ENCODE measurements at regions not wholly inside any gene's neighbourhood (a gene's known extent, or its start where the extent isn't known, plus 50 kb on each side); places are given as distances from the start of the nearest gene placed in this dataset.
"Not testable (repeated sequence)": the region's sequence is repeated elsewhere in the genome, so short reads cannot be mapped to it uniquely, and the experiment has no call there.

DNA sequence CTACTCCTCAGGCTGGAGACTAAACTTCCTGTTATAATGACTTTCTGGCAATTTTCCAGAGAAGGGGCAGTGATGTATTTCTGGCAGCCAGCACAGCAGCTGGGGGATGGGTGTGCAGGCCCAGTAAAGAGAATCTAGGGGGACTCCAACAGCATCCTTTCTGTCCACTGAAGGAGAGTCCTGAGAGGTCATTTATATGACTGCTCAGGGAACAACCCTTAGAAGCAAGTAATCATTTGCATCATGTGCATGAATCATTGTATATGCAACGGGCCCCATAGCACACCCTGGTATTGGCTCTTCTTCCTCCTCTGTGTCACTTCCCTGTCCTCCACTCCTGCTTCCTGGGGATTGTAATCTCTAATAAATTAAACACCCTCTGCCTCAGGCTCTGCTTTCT, 493.8 kb downstream of the RPS29 start:
- no peak for DNase-seq

DNA sequence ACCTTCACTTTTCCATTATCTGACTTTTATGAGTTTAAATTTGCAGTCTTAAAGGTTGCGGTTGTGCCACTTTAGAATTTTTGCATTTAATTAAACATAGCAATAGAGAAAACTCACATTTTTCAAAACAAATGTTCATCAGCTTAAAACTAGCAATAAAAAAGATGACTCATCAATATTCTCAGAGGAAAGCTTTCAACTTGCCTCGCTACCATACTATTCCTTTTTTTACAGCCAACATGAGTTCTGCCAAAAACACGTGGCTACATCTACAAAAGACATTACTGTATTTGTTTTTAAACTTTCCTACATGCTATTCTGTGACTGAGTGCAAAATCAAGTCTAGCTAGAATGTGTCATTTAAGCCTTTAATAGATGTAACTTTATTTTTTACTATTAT, 497.1 kb downstream of the RPS29 start:
- no peak for DNase-seq

DNA sequence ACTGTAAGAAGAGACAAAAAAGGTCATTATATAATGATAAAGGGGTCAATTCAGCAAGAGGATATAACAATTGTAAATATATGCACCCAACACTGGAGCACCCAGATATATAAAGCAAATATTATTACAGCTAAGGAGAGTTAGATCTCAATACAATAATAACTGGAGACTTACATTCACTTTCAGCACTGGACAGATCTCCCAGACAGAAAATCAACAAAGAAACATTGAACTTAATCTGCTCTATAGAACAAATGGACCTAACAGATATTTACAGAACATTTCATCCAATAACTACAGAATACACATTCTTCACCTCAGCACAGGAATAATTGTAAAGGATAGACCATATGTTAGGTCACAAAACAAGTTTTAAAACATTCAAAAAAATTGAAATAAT, 512.9 kb downstream of the RPS29 start:
- DNase-seq: not testable (repeated sequence)

DNA sequence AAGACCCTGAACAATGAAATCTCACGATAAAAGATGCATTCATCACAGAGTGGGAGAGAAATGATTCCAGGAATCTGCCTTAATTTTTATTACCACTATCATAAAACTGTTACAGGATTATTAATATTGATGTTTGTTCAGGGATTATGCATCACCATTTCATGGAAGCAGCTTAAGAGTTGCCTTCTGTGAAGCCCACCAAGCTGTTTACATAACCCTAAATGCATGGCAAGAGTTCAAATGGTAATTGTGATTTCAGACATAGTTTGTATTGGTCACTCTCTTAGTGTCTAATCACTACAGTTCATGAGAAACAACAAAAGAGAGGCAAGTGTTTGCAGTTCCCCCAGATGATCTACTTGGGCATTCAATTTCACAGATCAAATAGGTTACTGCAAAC, 527.7 kb downstream of the RPS29 start:
- DNase-seq: no peak

- DNase-seq: no peak
Observed at GRCh38 chr14:49057838-49058510, 528.2 kb downstream of the RPS29 start.

DNA sequence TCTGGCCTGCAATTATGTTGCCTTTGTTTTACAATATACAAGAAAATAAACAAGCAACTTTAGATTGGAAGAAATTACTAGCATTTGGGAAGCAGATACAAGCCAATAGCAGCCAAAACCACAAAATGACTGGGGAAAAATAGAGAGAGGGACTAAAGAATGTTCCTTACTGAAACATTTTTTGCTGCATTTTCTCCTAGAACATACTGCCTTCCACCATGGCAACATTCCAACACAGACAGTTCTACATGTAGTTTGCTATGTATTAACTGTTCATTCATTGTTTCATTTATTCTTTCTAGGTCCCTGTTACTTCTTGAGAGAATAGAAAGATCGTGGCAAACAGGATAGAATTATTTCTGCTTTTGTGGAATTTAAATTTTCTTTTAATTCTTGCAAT, 530.2 kb downstream of the RPS29 start:
- no peak for DNase-seq

DNA sequence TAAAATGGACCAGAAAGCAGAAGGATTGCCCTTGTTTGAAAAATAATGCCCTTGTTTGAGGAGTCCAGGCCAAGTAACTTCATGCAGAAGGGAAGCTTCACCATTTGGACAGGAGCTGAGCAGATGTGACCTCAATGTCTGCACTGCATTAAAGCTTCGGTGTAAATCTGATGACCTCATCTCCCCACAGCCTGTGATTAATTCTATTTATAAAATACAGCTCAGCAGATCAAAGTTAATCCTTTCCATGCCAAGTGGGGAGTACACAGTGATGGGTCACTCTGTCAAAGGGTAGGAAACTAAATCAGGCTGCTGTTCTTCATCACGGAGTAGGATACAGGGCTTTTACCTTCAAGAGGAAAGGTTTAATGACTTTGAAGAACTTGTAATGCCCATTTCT, 533.7 kb downstream of the RPS29 start:
- no peak for DNase-seq

- no peak for DNase-seq
Observed at GRCh38 chr14:49051328-49052060, 534.7 kb downstream of the RPS29 start.

DNA sequence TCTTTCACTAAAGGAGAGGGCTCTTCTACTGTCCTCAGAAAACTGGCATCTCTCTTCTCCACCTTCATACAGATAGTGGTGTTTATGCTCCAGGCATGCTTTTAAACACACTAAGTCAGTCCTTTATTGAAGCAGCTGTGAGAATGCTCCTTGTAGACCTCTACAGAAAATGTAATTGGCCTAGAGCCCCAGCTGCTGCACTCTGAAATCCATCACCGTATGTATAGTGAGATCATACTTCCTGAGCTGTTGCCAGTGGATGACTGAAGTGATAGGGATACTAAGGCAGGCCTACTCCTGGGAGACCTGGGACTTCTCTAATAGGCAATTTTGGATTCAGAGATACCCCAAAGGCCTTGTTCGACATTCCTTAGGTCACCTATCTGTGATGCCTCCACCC, 535.4 kb downstream of the RPS29 start:
- no peak for DNase-seq

DNA sequence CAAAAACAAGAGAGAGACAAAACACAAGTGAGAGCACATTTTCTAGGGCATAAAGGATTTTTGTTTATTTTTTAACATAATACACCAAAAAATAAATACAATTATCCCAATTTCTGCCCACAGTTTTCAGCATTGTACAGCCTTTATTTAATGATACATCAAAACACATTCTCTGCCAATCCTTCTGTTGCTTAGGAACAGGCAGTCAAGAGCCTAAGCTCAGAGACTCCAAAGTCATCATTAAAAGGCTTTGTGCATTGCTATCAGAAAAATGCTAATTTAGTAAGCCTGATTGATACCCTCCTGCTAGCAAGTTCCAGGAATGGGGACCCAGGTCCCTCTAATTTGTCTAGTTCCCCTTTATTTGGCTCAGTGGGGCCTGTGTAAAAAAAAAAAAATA, 536.5 kb downstream of the RPS29 start:
- peak; percentile 9 for DNase-seq

- DNase-seq: no peak
Observed at GRCh38 chr14:49044981-49045380, 541.2 kb downstream of the RPS29 start.

DNA sequence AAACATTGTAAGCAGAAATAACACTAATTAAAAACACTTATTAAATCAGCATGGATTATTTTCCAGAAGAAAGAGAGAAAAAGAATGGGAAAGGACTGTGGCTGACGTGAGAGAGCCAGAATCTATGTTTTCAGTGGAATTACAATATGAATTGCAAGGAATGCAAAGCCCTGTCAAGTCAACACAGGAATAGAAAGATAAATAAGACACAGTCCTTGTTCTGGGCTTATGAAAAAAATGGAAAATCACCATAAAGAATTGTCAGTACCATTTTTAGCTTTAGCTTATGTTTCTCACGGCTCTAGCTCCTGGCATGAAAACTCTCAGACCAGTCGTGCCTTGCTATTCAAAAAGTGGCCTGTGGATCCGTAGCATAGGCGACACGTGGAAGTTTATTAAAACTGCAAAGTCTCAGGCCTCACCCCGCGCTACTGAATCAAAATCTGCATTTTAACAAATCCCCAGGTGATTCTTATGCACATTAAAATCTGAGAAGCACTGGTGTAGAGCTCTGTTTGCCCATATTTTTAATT, 549.1 kb downstream of the RPS29 start:
- no peak for DNase-seq

GRCh38 chr14:49036266-49036665, 549.9 kb downstream of the RPS29 start:
- no peak for DNase-seq

DNA sequence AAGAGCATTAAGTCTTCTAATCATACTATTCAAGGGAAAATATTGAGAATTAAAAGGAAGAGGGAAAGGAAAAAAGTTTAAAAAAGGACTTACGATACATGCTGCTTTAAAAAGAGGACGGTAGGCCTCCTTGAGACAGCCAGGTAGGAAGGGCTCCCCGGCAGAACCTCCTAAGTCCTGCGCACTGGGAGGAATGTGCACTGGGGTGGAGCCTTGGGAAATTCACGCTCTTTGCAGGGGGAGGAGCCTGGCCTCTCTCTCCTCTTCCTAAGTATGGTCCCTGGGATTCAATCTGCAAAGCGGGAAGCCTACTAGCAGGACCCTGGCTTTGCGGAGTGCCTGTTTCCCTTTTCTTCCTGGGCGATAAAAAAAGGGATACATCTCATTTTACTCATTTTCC, 553.0 kb downstream of the RPS29 start:
- DNase-seq: no peak

DNA sequence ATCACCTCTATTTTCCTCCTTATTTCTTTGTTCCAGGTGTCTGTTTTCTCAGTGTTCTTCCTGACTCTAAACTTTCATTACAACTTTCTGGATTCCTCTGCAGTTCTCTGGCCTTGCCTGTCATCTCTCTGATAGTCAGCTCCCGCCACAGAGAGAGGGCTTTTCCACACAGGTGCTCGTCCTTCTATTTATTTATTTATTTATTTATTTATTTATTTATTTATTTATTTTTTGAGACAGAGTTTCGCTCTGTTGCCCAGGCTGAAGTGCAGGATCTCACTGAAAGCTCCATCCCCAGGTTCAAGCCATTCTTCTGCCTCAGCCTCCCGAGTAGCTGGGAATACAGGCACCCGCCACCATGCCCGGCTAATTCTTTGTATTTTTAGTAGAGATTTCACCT, 554.5 kb downstream of the RPS29 start:
- not testable (repeated sequence) for DNase-seq

DNA sequence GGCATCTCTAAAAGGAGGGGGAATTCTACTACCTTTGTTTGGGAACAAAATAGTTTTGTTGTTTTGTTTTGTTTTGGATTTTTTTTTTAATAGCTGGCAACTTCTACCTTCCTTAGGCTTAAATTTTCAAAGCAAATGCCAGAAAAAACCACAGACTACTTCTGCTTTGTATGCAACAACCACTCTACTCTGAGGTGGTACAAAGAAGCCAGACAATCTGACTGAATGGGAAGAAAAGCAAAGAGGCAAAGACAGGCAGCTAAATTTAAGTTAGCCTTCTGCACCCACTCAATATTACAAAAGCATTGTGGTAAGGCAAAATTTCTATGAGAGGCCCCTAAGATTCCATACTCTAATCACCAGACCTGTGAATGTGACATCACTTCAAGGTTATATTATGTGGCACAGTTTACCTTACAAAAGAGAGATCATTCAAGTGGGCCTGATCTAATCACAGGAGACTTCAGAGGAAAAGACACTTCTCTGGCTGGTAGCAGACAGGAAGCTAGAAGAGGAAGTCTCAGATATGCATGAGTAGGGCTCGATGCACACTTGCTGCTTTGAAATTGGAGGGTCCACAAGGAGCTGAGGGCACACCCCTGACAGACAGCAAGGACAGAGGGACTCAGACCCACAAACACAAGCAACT, 566.6 kb downstream of the RPS29 start:
- DNase-seq: no peak

- no peak for DNase-seq
Observed at GRCh38 chr14:49017447-49017846, 568.7 kb downstream of the RPS29 start.

- DNase-seq: no peak
Observed at GRCh38 chr14:49016381-49016780, 569.8 kb downstream of the RPS29 start.

GRCh38 chr14:49014476-49014875, 571.7 kb downstream of the RPS29 start:
- DNase-seq: no peak

- no peak for DNase-seq
Observed at GRCh38 chr14:49008363-49008762, 577.8 kb downstream of the RPS29 start.

GRCh38 chr14:48991141-48991540, 595.0 kb downstream of the RPS29 start:
- DNase-seq: no peak

- DNase-seq: no peak
Observed at GRCh38 chr14:48983351-48983888, 602.8 kb downstream of the RPS29 start.

DNA sequence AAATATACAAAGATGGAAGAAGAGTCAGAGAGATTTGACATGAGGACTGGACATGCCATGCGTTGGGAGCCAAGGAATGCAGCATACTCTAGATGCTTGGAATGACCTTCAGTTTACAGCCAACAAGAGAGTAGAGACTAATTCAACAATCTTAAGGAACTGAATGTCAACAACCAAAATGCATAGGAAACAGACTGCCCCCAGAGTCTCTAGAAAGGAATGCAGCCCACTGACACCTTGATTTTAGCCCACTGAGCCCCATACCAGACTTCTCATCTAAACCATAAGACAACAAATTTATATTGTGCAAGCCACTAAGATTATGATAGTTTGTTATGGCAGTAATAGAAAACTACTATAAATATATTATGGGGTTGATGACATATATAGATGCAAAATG, 611.2 kb downstream of the RPS29 start:
- no peak for DNase-seq

DNA sequence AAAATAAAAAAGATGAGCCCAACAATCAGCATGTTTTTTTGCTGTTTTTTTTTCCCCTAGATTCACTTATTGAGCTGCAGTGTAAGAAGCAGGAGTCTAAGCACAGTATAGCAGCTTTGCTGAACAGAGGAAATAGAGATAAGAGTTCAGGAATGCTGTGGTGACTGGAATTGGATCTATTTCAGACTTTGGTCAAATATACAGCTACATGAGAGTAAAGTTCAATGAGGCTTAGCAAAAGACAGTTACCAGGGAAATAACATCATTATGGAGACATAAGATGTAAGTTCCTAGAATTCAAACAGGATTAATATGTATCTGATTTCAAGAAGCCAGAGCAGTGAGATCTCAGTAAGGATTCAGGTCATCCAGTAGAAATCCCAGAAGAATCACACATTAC, 613.0 kb downstream of the RPS29 start:
- DNase-seq: no peak

All from NCI-H1092 (cell line).